Smooth muscle cell (in vitro differentiated cells): ENCODE measurements at regions not wholly inside any gene's neighbourhood (a gene's known extent, or its start where the extent isn't known, plus 50 kb on each side); places are given as distances from the start of the nearest gene placed in this dataset.

ENCODE experiments used
- DNase-seq: peaks from one replicate; lab custom pipeline; 2025; ENCODE audit not compliant: unreplicated experiment; lab: John Stamatoyannopoulos, UW
- H2AFZ ChIP-seq: fragments of 200-600 bp; sonication (generic); 2 replicates; pipeline ENCODE4 v1.6.0; 2016; ENCODE audit warnings: antibody characterized with exemption, low read depth, mild to moderate bottlenecking
- H3F3A ChIP-seq: fragments of 200-600 bp; sonication (generic); 2 replicates; pipeline ENCODE4 v1.6.0; 2017; ENCODE audit warnings: antibody characterized with exemption, low read depth
- H3K27ac ChIP-seq: fragments of 200-600 bp; sonication (generic); 2 replicates; pipeline ENCODE4 v1.5.1; 2016; ENCODE audit warnings: low read depth, mild to moderate bottlenecking
- H3K27me3 ChIP-seq: fragments of 200-600 bp; sonication (generic); 2 replicates; pipeline ENCODE4 v1.6.1; 2016; ENCODE audit warnings: low read depth, mild to moderate bottlenecking
- H3K36me3 ChIP-seq: fragments of 200-600 bp; sonication (generic); 2 replicates; pipeline ENCODE4 v1.5.1; 2016; ENCODE audit warnings: low read depth
- H3K4me1 ChIP-seq: fragments of 200-600 bp; sonication (generic); 2 replicates; pipeline ENCODE4 v1.5.1; 2016; ENCODE audit warnings: low read depth
- H3K4me2 ChIP-seq: fragments of 200-600 bp; sonication (generic); 2 replicates; pipeline ENCODE4 v1.6.0; 2016; ENCODE audit warnings: mild to moderate bottlenecking
- H3K4me3 ChIP-seq: fragments of 200-600 bp; sonication (generic); 2 replicates; pipeline ENCODE4 v1.5.1; 2016; ENCODE audit warnings: mild to moderate bottlenecking
- H3K79me2 ChIP-seq: fragments of 200-600 bp; sonication (generic); 2 replicates; pipeline ENCODE4 v1.6.0; 2016; ENCODE audit warnings: low read depth, mild to moderate bottlenecking
- H3K9ac ChIP-seq: fragments of 200-600 bp; sonication (generic); 2 replicates; pipeline ENCODE4 v1.6.0; 2016; ENCODE audit warnings: low read depth
- H3K9me3 ChIP-seq: fragments of 200-600 bp; sonication (generic); replicated peaks from 2 replicates; pipeline ENCODE4 v1.5.1; 2016; ENCODE audit warnings: low read depth
- H4K20me1 ChIP-seq: fragments of 200-600 bp; sonication (generic); 2 replicates; pipeline ENCODE4 v1.6.0; 2016; ENCODE audit warnings: low read depth
- WGBS: methylation state at CpG from one replicate; pipeline ENCODE4 v1.1.7; 2016; ENCODE audit warnings: low lambda C conversion rate; 5-methylcytosine and 5-hydroxymethylcytosine counted together
- TF ChIP-seq, protein P1 (sequence below): fragments of 200-600 bp; sonication (generic); IDR thresholded peaks from 2 replicates; pipeline ENCODE4 v1.5.1; 2017; ENCODE audit warnings: borderline replicate concordance, mild to moderate bottlenecking, antibody characterized with exemption; ENCODE audit not compliant: insufficient read depth, poor library complexity, severe bottlenecking

GRCh38 chr7:47046949-47047348, 535.0 kb downstream of the TNS3 start:
- Histone ChIP-seq H3K4me1 (peaks cover 7% of the 10 kb centered on the region), H3K36me3 (no peaks in the 10 kb centered on the region), H2AFZ (no peak overlapping the region), H3K4me3 (no peak overlapping the region), H3K27ac (peak overlapping the region; percentile 48), H3K4me2 (peak overlapping the region; percentile 62), H3K9ac (no peak overlapping the region), H3K9me3 (no peaks in the 10 kb centered on the region), H3F3A (peaks cover 26% of the 10 kb centered on the region), H3K27me3 (no peaks in the 10 kb centered on the region), H3K79me2 (no peaks in the 10 kb centered on the region), H4K20me1 (no peaks in the 10 kb centered on the region)
- no peak for DNase-seq
- 78% methylated on average over 9 of the region's 9 CpGs for WGBS
- TF ChIP-seq, protein P1, sequence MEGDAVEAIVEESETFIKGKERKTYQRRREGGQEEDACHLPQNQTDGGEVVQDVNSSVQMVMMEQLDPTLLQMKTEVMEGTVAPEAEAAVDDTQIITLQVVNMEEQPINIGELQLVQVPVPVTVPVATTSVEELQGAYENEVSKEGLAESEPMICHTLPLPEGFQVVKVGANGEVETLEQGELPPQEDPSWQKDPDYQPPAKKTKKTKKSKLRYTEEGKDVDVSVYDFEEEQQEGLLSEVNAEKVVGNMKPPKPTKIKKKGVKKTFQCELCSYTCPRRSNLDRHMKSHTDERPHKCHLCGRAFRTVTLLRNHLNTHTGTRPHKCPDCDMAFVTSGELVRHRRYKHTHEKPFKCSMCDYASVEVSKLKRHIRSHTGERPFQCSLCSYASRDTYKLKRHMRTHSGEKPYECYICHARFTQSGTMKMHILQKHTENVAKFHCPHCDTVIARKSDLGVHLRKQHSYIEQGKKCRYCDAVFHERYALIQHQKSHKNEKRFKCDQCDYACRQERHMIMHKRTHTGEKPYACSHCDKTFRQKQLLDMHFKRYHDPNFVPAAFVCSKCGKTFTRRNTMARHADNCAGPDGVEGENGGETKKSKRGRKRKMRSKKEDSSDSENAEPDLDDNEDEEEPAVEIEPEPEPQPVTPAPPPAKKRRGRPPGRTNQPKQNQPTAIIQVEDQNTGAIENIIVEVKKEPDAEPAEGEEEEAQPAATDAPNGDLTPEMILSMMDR: no peak

DNA sequence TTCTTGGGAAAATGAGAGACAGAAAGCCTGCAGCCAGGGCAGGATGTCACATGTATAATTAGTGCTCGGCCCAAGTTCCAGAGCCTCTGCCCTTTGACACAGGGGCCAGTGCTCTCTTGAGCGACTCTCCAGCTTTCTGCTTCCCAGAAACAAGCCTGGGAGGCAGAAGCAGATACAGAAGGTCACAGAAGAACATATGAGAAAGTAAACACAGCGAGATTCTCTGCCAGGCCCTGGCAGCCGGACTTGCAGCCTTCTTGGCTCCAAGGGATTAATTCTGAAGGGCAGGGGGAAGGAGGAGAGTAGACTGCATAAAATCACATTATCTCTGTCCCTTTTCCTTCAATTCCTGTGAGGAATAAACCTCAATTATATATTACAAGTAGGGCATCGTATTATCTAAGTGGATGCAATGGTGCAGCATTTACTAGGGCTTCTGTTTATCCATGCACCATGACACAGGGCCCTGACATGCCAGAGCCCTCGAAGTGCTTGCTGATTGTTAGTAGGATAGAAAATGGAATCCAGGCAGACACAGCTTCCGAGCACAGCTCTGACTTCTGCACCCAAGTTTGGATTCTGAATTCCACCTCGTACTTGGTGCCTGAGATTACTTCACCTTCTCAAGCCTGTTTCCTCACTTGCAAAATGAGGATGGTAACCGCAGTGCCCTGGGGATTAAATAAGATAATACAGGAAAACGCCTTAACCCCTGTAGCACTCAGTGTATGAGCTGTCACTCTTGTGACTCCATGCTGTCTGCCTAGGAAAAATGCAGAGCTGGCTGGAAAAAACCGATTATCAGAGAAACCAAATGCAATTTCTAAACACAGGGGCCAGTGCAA, 536.5 kb downstream of the TNS3 start:
- Histone ChIP-seq H3K9ac (no peak overlapping the region), H3K79me2 (no peaks in the 10 kb centered on the region), H3K27ac (peak overlapping the region; percentile 48), H3K4me3 (no peak overlapping the region), H3K36me3 (no peaks in the 10 kb centered on the region), H3F3A (peaks cover 26% of the 10 kb centered on the region), H3K9me3 (no peaks in the 10 kb centered on the region), H2AFZ (peak overlapping the region; percentile 8), H3K4me2 (peak overlapping the region; percentile 62), H4K20me1 (no peaks in the 10 kb centered on the region), H3K4me1 (peaks cover 7% of the 10 kb centered on the region), H3K27me3 (no peaks in the 10 kb centered on the region)
- TF ChIP-seq, protein P1: no peak
- DNase-seq: no peak
- WGBS: 6% methylated on average over 11 of the region's 11 CpGs

DNA sequence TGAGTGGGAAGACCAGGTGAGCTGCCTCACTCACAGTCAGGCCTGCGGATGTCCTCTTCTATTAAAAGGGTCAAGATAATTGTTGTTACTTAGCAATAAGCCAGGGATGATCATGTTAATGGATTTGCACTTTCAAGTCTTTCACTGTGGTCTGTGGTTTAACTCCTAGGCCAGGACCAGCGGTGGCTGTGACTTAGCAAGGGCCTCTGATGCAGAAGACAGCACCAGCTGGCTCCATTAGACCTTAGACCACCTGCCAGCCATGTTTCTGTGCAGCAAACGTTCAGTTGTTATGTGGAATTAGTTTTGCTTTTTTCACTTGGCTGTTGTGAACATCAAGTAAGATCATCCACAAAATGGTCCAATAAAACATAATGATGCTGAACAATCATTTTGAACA, 537.3 kb downstream of the TNS3 start:
- Histone ChIP-seq H3F3A (peaks cover 26% of the 10 kb centered on the region), H2AFZ (no peak overlapping the region), H3K9ac (no peak overlapping the region), H4K20me1 (no peaks in the 10 kb centered on the region), H3K36me3 (no peaks in the 10 kb centered on the region), H3K27ac (peak overlapping the region; percentile 16), H3K4me1 (peaks cover 12% of the 10 kb centered on the region), H3K9me3 (no peaks in the 10 kb centered on the region), H3K4me3 (no peak overlapping the region), H3K27me3 (no peaks in the 10 kb centered on the region), H3K79me2 (no peaks in the 10 kb centered on the region), H3K4me2 (peak overlapping the region; percentile 62)
- 35% methylated on average over 3 of the region's 3 CpGs for WGBS
- no peak for DNase-seq
- TF ChIP-seq, protein P1: no peak

DNA sequence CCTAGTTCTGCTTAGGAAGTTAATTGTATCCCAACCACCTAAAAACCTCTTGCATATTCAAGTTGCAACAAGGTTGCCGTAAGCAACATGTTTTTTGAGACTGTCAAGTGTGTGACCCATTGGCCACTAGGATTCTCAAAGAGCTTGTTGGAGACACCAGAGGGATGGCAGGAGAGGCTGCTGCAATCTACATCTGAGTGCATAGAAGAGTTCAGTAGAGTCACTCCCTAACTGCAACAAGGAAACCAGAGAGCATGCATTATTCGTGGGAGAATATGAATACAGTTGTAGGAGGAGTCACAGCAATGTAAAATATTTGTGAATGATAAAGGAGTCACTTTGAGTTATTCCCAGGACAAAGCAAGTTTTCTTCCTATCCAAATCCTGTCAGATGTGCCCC, 538.6 kb downstream of the TNS3 start:
- no peak overlapping the region for H3K4me2 ChIP-seq
- no peaks in the 10 kb centered on the region for H4K20me1 ChIP-seq
- peaks cover 26% of the 10 kb centered on the region for H3F3A ChIP-seq
- no peak overlapping the region for H2AFZ ChIP-seq
- 96% methylated on average over 2 of the region's 2 CpGs for WGBS
- H3K9ac ChIP-seq: no peak overlapping the region
- H3K4me1 ChIP-seq: peaks cover 17% of the 10 kb centered on the region
- H3K9me3 ChIP-seq: no peaks in the 10 kb centered on the region
- TF ChIP-seq, protein P1: no peak
- no peak overlapping the region for H3K4me3 ChIP-seq
- no peaks in the 10 kb centered on the region for H3K27me3 ChIP-seq
- H3K27ac ChIP-seq: no peak overlapping the region
- no peaks in the 10 kb centered on the region for H3K36me3 ChIP-seq
- no peak for DNase-seq
- H3K79me2 ChIP-seq: no peaks in the 10 kb centered on the region
